ENCODE measurements at regions not wholly inside any gene's neighbourhood (a gene's known extent, or its start where the extent isn't known, plus 50 kb on each side); places are given as distances from the start of the nearest gene placed in this dataset.

GRCh38 chr2:176388861-176389260 is 119.6 kb downstream of the MTX2 start:
- DNase-seq: no peak

- no peak for DNase-seq
Observed at GRCh38 chr2:176390276-176391147, 121.3 kb downstream of the MTX2 start.

DNA sequence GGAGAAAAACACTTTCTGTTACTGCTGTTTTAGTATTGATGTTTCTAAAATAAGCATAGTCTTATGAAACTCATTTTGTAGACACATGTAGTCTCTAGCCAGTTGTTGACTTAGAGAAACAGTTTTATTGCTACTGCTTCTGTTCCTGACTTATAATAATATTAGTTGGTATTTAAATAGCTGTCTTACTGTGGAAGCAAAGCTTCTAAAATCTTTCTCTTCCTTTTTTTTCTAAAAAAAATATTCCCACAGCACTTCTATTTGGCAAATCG is 121.8 kb downstream of the MTX2 start:
- no peak for DNase-seq

DNA sequence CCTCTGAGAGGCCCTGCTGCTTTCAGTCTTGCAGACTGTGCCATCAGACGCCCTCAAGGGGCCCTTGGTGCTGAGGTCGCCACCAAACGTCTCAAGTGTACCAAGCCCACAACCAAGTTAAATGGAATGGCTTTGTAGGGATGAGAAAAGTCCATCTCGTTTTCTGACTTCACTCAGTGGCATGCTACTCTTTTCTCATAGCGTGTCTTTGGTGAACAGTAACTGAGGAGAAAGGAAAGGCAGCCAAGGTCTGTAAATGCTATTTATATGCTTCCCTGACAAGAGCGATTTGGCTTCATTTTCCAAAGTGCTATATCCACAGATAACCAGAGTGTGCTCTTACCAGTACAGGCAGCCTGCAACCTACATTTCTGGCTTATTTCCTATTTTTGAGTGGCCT is 123.0 kb downstream of the MTX2 start:
- DNase-seq: no peak

DNA sequence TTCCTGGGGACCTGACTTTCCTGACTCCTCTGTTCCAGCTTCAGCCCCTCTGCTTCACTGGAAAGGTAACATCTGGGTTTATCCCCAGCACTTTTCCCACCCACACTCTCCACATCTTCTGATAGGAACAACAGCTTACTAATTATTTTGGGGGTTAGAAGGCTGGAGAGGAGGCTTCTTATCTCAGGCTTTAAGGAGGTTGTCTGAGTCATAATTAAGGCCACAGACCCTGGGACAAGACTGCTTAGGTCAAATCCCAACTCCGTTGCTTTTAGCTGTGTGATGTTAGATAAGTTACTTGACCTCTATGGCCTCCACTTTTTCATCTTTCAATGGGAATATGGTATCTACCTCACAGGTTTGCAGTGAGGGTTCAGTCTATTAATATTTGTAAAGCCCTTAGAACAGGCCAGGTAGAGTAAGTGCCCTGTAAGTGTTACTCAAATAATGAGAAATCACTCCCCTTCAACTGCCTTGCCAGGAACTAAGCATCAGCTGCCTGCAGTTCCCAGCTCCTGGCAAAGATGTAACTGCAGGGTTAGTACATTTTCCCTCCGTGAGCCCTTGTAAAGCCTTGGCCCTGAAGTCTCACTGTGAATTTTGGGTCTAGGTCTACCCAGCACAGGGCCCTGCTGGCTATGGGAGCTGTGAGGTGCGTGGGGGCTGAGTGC is 123.6 kb downstream of the MTX2 start:
- peak in 1 of 2 donors; percentile 16 for DNase-seq

- no peak for DNase-seq
Observed at GRCh38 chr2:176395273-176395854, 126.1 kb downstream of the MTX2 start.

GRCh38 chr2:176398243-176399073 is 129.2 kb downstream of the MTX2 start:
- no peak for DNase-seq

DNA sequence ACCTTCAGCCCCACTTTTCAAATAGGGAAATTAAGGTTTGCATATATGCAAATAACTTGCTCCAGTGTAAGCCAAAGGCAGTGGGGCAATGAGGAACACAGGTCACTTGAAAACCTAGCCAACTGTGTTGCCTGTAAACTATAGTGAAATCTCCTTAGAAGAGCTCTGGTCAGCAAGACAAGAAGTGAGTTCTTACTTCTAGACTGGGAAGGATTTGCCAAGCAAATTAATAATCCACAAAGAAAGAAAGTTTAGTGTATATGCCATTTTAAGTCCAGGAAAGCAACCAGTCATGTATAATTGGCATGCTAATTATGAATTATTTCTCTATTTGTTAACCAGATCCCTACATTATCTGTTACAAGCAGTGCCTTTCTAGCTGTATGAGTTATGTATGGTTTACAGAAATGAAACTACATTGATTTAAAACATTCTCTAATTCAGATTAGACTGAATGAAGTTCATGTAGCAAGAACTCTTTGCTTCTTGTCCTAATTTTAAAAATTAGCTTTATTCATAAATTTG is 129.9 kb downstream of the MTX2 start:
- no peak for DNase-seq

GRCh38 chr2:176405477-176405876 is 136.2 kb downstream of the MTX2 start:
- DNase-seq: no peak

- DNase-seq: no peak
Observed at GRCh38 chr2:176407706-176408105, 138.5 kb downstream of the MTX2 start.

DNA sequence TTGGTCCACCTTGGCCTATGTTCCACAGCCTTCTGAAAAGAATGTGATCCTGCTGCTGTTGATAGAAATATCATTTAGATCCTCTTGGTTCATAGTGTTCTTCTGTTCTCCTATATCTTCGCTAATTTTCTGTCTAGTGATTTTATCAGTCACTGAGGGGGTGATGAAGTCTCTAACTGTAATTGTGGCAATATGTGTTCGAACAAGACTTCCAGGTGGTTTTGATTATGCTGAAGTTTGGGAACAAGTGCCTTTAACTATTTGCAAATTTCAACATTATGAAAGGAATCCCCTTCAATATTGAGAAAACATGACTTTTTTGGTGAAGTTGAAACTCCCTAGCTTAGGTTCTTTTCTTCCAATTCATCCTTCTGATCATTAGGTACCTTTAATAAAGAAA is 140.4 kb downstream of the MTX2 start:
- no peak for DNase-seq

DNA sequence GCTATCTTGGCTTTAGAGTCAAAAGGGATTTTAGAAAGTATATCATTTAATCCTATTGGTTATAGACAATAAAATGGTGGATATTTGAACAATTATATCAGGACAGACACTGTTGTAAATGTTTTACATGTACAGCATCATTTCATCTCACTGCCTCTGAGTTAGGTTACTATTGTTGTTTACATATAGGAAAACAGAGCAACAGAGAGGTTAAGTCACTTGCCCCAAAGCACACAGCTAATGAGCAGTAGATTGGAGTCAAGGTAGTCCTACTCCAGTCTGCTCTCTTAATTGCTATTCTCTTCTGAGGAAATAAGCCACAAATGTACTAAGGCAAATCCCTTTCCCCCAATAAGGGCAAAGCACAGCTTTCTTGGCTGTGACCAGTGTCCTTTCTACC is 142.9 kb downstream of the MTX2 start:
- DNase-seq: no peak

GRCh38 chr2:176413786-176414185 is 144.5 kb downstream of the MTX2 start:
- DNase-seq: no peak

GRCh38 chr2:176414641-176415040 is 145.4 kb downstream of the MTX2 start:
- DNase-seq: no peak

DNA sequence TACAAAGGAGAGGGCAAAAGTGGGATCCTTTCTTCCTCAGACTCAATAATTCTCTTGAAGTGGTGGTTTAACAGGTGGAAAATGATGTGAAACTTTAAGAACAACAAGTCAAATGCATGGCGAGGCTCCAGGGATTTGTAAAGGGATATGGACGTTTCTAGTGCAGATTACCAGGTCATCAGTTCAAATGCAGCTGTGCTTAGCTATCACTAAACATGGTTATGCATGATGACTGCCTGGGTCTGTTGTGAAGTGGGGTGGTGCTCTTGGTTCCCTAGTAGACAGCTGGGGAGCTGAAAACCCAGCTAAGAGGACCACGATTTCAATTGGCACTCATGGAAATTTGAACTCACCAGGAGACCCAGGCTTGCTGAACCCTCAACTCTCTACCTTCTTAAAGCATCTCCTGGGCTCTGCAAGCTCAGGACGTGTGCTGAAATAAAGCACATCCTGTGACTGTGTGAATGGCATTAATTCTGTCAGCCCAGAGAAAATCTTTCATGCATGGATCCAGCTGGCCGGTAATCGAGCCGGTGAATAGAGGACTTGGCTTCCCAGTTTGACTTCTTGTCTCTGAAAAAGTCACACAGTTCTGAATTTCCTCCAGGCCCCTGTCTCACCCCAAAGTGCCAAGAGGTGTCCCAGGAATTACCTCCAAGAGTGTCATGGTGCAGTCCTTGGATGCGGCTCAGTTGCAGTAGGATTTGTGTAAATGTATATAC is 146.1 kb downstream of the MTX2 start:
- DNase-seq: no peak

DNA sequence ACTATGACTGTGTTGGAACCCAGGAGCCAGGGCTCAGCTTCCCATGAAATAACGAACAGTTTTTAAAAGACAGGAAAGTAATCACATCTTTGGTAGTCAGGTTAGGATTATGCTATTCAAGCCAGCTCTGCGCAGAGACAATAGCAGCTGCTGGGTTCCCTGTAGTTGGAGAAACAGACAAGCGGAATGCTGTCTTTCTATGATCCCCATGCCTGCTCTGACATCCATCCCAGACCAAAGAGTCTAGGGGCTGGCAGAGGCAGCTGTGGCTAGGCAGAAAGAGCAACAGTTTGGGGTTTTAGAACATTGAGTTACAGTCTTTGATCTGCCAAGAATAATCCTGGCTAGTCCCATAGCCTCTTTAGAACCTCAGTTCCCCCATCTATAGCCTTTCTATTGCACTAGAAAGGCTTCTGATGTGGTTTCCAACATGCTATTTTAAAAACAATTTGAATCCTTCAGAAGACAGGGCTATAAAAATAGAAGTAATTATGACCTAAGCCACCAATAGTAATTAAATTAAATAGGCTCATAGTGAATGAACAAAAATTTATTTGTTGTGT is 146.8 kb downstream of the MTX2 start:
- DNase-seq: no peak

- DNase-seq: no peak
Observed at GRCh38 chr2:176418768-176419167, 149.5 kb downstream of the MTX2 start.

DNA sequence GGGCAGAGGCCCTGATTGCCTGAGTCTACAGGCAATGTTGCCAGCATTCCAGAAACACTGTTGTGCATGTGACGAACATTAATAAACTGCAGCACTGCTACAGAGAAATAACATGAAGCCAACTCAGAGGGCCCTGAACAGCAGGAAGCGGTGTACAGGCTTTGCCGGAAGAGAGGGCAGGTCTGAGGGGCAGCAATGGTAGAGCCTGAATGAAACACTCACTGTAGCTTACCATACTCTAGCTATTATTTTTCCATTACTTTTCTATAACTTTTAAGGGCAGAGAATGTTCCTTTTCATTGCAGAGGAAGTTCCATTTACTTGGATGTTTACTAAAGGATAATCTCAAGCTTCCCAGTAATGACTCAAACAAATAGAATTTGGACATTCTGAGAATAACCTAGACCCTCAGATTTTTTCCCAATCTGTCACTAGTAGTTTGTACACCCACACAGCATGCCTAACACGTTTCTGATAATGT is 150.4 kb downstream of the MTX2 start:
- DNase-seq: no peak

DNA sequence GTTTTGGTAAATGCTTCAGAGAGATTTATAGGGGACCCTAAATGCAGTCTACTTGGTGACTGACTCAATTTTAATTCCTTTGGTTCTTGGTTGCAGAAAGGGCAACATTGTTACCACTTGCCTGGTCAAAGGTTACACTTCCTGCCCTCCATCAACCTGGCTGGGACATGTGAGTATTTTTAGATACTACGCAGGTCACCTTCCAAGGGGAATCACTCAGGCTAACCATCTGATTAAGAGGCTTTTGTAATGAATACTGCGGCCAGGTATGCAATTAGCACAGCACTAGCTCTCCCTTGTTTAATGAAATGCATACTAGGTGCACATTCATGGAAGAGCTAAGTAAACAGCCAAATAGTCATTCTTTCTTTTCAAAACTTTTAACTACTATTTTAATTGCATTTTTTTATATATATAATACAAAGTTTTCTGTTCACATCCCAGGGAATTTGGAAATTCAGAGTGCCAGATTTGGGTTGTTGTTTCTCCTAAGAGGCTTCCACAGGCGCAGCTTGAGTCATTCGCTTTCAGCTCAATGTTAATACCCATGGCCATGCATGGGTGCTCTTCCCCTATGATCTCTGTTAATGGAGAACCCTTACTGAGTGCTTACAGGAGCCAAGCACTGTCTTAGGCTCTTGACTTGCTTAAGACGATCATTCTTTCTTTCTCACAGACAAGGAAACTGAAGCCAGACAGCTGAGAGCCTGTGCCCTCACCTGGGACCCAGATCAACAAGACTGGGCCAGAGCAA is 152.2 kb downstream of the MTX2 start:
- no peak for DNase-seq

DNA sequence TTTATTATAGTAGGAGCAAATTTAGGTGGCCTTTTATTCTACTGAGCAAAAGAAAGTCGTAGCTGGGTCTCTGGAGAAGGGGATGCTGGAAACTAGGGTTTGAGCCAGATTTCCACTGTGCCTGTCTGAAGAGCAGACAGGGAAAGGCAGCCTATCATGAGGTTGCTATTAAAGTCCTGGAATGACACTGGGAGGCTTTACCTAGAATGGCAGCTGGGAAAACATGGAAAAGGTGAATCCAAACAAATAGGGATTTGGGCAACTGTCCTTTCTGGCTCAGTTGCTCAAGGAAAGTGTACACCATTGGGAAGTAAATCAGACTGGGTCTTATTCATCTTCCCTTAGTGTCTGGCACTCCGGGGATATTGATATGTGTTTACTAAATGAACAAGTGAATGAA is 154.6 kb downstream of the MTX2 start:
- no peak for DNase-seq
